Stomach smooth muscle (tissue), 2 donors: ENCODE measurements at regions not wholly inside any gene's neighbourhood (a gene's known extent, or its start where the extent isn't known, plus 50 kb on each side); places are given as distances from the start of the nearest gene placed in this dataset.
"Not testable (repeated sequence)": the region's sequence is repeated elsewhere in the genome, so short reads cannot be mapped to it uniquely, and the experiment has no call there.

Experiments used
- H3K27ac ChIP-seq: one replicate; pipeline ENCODE4 v1.7.0; 2013; ENCODE audit warnings: mild to moderate bottlenecking, low read length, inconsistent platforms
- H3K27me3 ChIP-seq, 2 donors: one replicate each; pipeline ENCODE4 v1.7.0; 2013; ENCODE audit warnings: low read length in 2 of 2; ENCODE audit not compliant: insufficient read depth in 2 of 2, control insufficient read depth in 1 of 2
- H3K36me3 ChIP-seq, 2 donors: one replicate each; pipeline ENCODE4 v1.7.0; 2013; ENCODE audit warnings: low read length in 2 of 2; ENCODE audit not compliant: control insufficient read depth in 2 of 2, insufficient read depth in 2 of 2
- H3K4me1 ChIP-seq: one replicate; pipeline ENCODE4 v1.7.0; 2013; ENCODE audit warnings: low read length; ENCODE audit not compliant: control insufficient read depth, insufficient read depth
- H3K4me3 ChIP-seq, 2 donors: one replicate each; pipeline ENCODE4 v1.7.0; 2013; ENCODE audit warnings: low read length in 2 of 2
- H3K9ac ChIP-seq, 2 donors: one replicate each; pipeline ENCODE4 v1.7.0; 2013; ENCODE audit warnings: low read length in 2 of 2, mild to moderate bottlenecking in 1 of 2
- H3K9me3 ChIP-seq, 2 donors: one replicate each; pipeline ENCODE4 v1.7.0; 2013; ENCODE audit warnings: low read length in 2 of 2; ENCODE audit not compliant: control insufficient read depth in 2 of 2
- donor health status: healthy.
- donor health status: Pancreatic carcinoma.

- Histone ChIP-seq H3K27ac (no peak overlapping the region), H3K4me3 (no peak overlapping the region), H3K9me3 (no peaks in the 10 kb centered on the region), H3K9ac (no peak overlapping the region), H3K27me3 (no peaks in the 10 kb centered on the region), H3K4me1 (no peaks in the 10 kb centered on the region), H3K36me3 (no peaks in the 10 kb centered on the region)
Measured at GRCh38 chr5:16987776-16988175, 51.7 kb upstream of the MYO10 start.

- H3K4me1 ChIP-seq, H3K27ac ChIP-seq, H3K27me3 ChIP-seq, H3K9me3 ChIP-seq, H3K36me3 ChIP-seq, H3K4me3 ChIP-seq, H3K9ac ChIP-seq: not testable (repeated sequence)
Measured at GRCh38 chr5:16990817-16991520, 54.9 kb upstream of the MYO10 start.

GRCh38 chr5:16992006-16992405 is 55.9 kb upstream of the MYO10 start:
- Histone ChIP-seq H3K27ac (no peak overlapping the region), H3K9ac (no peak overlapping the region), H3K4me1 (no peaks in the 10 kb centered on the region), H3K36me3 (no peaks in the 10 kb centered on the region), H3K9me3 (no peaks in the 10 kb centered on the region), H3K4me3 (no peak overlapping the region), H3K27me3 (no peaks in the 10 kb centered on the region)

- Histone ChIP-seq H3K36me3 (no peaks in the 10 kb centered on the region), H3K4me1 (no peaks in the 10 kb centered on the region), H3K9me3 (no peaks in the 10 kb centered on the region), H3K27ac (no peak overlapping the region), H3K27me3 (no peaks in the 10 kb centered on the region), H3K9ac (no peak overlapping the region), H3K4me3 (no peak overlapping the region)
Measured at GRCh38 chr5:16992444-16992843, 56.4 kb upstream of the MYO10 start.

GRCh38 chr5:16994565-16994964 is 58.5 kb upstream of the MYO10 start:
- H3K27me3 ChIP-seq: no peaks in the 10 kb centered on the region
- no peaks in the 10 kb centered on the region for H3K4me1 ChIP-seq
- no peaks in the 10 kb centered on the region for H3K9me3 ChIP-seq
- H3K9ac ChIP-seq: no peak overlapping the region
- no peak overlapping the region for H3K27ac ChIP-seq
- no peaks in the 10 kb centered on the region for H3K36me3 ChIP-seq
- H3K4me3 ChIP-seq: no peak overlapping the region

- no peaks in the 10 kb centered on the region for H3K36me3 ChIP-seq
- H3K27ac ChIP-seq: no peak overlapping the region
- H3K4me3 ChIP-seq: no peak overlapping the region
- H3K4me1 ChIP-seq: no peaks in the 10 kb centered on the region
- no peak overlapping the region for H3K9ac ChIP-seq
- H3K27me3 ChIP-seq: no peaks in the 10 kb centered on the region
- no peaks in the 10 kb centered on the region for H3K9me3 ChIP-seq
Measured at GRCh38 chr5:16995372-16995771, 59.3 kb upstream of the MYO10 start.

- H3K27me3 ChIP-seq: no peaks in the 10 kb centered on the region
- H3K9ac ChIP-seq: no peak overlapping the region
- no peak overlapping the region for H3K4me3 ChIP-seq
- no peaks in the 10 kb centered on the region for H3K36me3 ChIP-seq
- no peaks in the 10 kb centered on the region for H3K9me3 ChIP-seq
- H3K27ac ChIP-seq: no peak overlapping the region
- H3K4me1 ChIP-seq: peaks cover 2% of the 10 kb centered on the region
Measured at GRCh38 chr5:17000291-17000939, 64.3 kb upstream of the MYO10 start.

- no peak overlapping the region for H3K27ac ChIP-seq
- no peak overlapping the region for H3K4me3 ChIP-seq
- peaks cover 2% of the 10 kb centered on the region for H3K4me1 ChIP-seq
- H3K36me3 ChIP-seq: no peaks in the 10 kb centered on the region
- no peaks in the 10 kb centered on the region for H3K9me3 ChIP-seq
- H3K27me3 ChIP-seq: no peaks in the 10 kb centered on the region
- no peak overlapping the region for H3K9ac ChIP-seq
Measured at GRCh38 chr5:17001428-17001827, 65.3 kb upstream of the MYO10 start.

- no peak overlapping the region for H3K9ac ChIP-seq
- no peaks in the 10 kb centered on the region for H3K36me3 ChIP-seq
- no peak overlapping the region for H3K27ac ChIP-seq
- peaks cover 2% of the 10 kb centered on the region for H3K4me1 ChIP-seq
- H3K4me3 ChIP-seq: peak overlapping the region; percentile 13 to 44
- H3K9me3 ChIP-seq: no peaks in the 10 kb centered on the region
- no peaks in the 10 kb centered on the region for H3K27me3 ChIP-seq
Measured at GRCh38 chr5:17004441-17005106, 68.5 kb upstream of the MYO10 start.

- Histone ChIP-seq H3K4me1 (peaks cover 2% of the 10 kb centered on the region), H3K36me3 (no peaks in the 10 kb centered on the region), H3K4me3 (peak overlapping the region in 1 of 2 donors; percentile 44), H3K9ac (peak overlapping the region in 1 of 2 donors; percentile 30), H3K27ac (no peak overlapping the region), H3K27me3 (no peaks in the 10 kb centered on the region), H3K9me3 (no peaks in the 10 kb centered on the region)
Measured at GRCh38 chr5:17005107-17005828, 69.2 kb upstream of the MYO10 start.
